Activated T-helper 1 cell treated with anti-CD3 and anti-CD28 coated beads, Interleukin-12 subunit alpha, Interleukin-12 subunit beta, Interleukin-2, Interleukin-4 antibody, amounts not matched to agents 30 ng/mL and 10 ng/mL and 1 ng/mL, durations not matched to agents 14 hours and 24 hours and 36 hours (primary cell): ENCODE measurements at regions not wholly inside any gene's neighbourhood (a gene's known extent, or its start where the extent isn't known, plus 50 kb on each side); places are given as distances from the start of the nearest gene placed in this dataset.

ENCODE experiments used
- DNase-seq: peaks from one replicate; pipeline ENCODE4 v3.0.0; 2021; ENCODE audit warnings: low spot score
- H3K27ac Mint-ChIP-seq: one replicate; pipeline ENCODE4 v1.8.0; 2021; ENCODE audit warnings: mild to moderate bottlenecking, mixed read lengths
- H3K27me3 Mint-ChIP-seq: one replicate; pipeline ENCODE4 v1.8.0; 2022; ENCODE audit warnings: mild to moderate bottlenecking, moderate library complexity, mixed read lengths; ENCODE audit not compliant: insufficient read depth
- H3K36me3 Mint-ChIP-seq: one replicate; pipeline ENCODE4 v1.8.0; 2021; ENCODE audit warnings: low read depth, mixed read lengths
- H3K4me1 Mint-ChIP-seq: one replicate; pipeline ENCODE4 v1.8.0; 2021; ENCODE audit warnings: low read depth, mixed read lengths
- H3K4me3 Mint-ChIP-seq: one replicate; pipeline ENCODE4 v1.8.0; 2021; ENCODE audit warnings: mild to moderate bottlenecking, moderate library complexity, mixed read lengths
- H3K9me3 Mint-ChIP-seq: one replicate; pipeline ENCODE4 v1.8.0; 2021; ENCODE audit warnings: mixed read lengths
- intact Hi-C: fragments of 100-400 bp; cut with micrococcal nuclease; formaldehyde crosslinking; loops from one replicate; pipeline ENCODE4 v1.15.1; 2024

DNA sequence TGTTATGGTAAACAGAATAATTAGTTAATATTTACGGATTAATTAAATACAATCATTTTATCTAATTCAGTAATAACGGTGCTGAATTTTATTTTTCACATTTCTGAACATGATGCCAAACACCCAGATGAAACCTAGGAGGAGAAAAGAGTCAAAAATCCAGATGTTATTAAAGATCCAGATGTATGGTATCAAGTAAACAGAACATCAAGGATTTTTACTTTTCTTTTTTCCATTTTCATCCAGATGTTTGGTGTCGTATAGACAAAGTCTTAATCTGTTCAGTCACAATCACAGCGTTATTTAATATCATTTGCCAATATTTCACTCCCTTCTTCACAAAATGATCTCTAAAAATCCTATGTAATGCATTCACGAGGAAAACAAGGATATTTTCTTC, 64.0 kb upstream of the NR2F2 start:
- intact Hi-C loops: no loop called here
- H3K36me3 Mint-ChIP-seq: no peaks in the 10 kb centered on the region
- DNase-seq: no peak
- H3K4me1 Mint-ChIP-seq: no peaks in the 10 kb centered on the region
- H3K27ac Mint-ChIP-seq: no peak overlapping the region
- no peaks in the 10 kb centered on the region for H3K9me3 Mint-ChIP-seq
- H3K4me3 Mint-ChIP-seq: no peak overlapping the region
- H3K27me3 Mint-ChIP-seq: no peaks in the 10 kb centered on the region

DNA sequence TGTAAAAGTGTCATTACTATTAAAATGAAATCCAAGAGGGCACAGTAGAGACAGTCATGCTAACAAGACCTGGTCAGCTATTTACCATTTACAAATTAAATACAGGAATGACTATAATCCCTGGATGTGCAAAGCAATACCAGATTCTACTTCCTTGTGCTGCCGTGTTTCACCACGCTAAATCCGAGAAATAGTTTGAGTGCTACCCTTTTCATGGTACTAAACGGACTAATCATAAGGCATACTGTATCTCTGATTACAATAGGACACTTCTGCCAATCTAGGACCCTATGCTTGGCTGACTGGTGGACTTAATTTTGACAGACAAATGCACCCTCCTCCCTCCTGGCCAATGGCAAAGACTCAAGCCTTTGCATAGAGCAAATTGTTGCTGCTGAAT, 63.0 kb upstream of the NR2F2 start:
- H3K9me3 Mint-ChIP-seq: no peaks in the 10 kb centered on the region
- DNase-seq: no peak
- no peaks in the 10 kb centered on the region for H3K36me3 Mint-ChIP-seq
- H3K27me3 Mint-ChIP-seq: no peaks in the 10 kb centered on the region
- no peak overlapping the region for H3K27ac Mint-ChIP-seq
- no peaks in the 10 kb centered on the region for H3K4me1 Mint-ChIP-seq
- intact Hi-C loops: no loop called here
- no peak overlapping the region for H3K4me3 Mint-ChIP-seq

DNA sequence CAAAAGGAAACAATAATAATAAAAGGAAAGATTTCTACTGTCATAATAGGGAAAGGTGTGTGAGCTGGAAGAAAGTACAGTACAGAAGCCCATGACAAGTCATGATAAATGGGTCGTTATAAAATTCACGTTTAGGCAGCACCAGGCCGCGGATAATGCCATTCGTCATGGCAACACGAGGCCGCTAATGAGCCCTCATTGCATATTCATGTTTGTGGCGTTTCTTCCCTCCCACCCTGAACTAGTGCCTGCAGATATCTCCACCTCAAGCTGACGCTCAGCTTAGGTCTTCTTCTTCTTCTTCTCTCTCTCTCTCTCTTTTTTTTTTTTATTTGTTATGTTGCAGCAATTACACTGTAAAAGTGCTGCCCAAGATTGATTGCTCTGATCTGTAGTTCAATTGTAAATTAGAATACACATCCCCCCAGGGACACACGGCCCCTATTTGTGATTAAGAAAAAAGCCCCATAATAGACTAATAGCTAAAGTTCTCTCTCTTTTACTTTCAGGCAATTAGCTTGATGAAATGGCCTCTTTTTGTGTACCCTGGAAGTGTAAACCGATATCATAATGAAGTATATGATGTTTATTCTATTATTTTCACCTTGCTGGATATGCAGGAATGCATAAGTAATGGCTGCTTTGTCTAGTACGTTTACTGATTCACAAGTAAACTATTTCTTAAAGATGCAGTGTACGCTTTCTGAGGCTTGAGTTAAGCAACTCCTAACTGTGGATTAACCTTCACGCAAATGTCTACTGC, 61.9 kb upstream of the NR2F2 start:
- DNase-seq: no peak
- Mint-ChIP-seq H3K27ac (no peak overlapping the region), H3K9me3 (no peaks in the 10 kb centered on the region), H3K4me1 (no peaks in the 10 kb centered on the region), H3K36me3 (no peaks in the 10 kb centered on the region), H3K4me3 (no peak overlapping the region), H3K27me3 (no peaks in the 10 kb centered on the region)
- intact Hi-C loops: no loop called here

DNA sequence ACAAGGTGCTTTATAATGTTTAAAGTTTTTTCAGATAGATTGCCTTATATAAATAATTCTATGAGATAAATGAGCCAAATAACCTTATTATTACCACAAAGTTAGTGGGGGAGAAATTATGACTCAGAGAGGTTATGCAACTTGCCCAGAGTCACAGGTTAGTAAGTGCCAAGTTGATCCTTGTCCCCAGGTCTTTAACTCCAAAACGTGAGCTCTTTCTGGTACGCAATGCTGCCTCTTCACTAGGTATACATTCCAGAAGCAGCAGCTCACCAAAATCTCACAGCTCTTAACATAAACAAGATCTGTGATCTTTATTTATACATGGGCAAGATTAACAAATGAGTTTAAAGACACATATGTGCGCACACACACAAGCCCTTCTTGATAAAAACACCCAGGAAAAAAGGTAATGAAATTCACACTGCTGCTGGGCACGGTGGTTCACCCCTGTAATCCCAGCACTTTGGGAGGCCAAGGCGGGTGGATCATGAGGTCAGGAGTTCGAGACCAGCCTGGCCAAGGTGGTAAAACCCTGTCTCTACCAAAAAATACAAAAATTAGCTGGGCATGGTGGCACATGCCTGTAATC, 59.8 kb upstream of the NR2F2 start:
- Mint-ChIP-seq H3K27me3 (no peaks in the 10 kb centered on the region), H3K4me1 (no peaks in the 10 kb centered on the region), H3K9me3 (no peaks in the 10 kb centered on the region), H3K27ac (no peak overlapping the region), H3K4me3 (no peak overlapping the region), H3K36me3 (no peaks in the 10 kb centered on the region)
- DNase-seq: no peak
- intact Hi-C loops: no loop called here

DNA sequence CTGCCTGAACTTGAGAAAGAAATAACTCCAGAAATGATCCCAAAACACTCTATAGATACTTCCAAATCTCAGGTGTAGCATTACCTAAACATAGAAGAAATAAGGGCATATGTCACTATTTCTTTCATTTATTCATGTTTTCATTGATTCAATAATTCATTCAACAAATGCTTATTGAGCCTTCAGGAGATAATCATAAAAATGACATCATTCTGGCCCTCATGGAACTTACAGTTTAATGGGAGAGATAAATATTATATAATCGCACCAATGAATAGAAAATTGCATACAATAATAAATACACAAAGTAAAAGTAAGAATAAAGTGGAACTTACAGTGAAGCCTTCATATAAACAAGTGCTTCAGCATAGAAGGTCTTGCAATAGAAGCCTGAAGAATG, 58.1 kb upstream of the NR2F2 start:
- no peak overlapping the region for H3K27ac Mint-ChIP-seq
- no peaks in the 10 kb centered on the region for H3K4me1 Mint-ChIP-seq
- intact Hi-C loops: no loop called here
- no peaks in the 10 kb centered on the region for H3K9me3 Mint-ChIP-seq
- H3K4me3 Mint-ChIP-seq: no peak overlapping the region
- H3K27me3 Mint-ChIP-seq: no peaks in the 10 kb centered on the region
- DNase-seq: no peak
- no peaks in the 10 kb centered on the region for H3K36me3 Mint-ChIP-seq

DNA sequence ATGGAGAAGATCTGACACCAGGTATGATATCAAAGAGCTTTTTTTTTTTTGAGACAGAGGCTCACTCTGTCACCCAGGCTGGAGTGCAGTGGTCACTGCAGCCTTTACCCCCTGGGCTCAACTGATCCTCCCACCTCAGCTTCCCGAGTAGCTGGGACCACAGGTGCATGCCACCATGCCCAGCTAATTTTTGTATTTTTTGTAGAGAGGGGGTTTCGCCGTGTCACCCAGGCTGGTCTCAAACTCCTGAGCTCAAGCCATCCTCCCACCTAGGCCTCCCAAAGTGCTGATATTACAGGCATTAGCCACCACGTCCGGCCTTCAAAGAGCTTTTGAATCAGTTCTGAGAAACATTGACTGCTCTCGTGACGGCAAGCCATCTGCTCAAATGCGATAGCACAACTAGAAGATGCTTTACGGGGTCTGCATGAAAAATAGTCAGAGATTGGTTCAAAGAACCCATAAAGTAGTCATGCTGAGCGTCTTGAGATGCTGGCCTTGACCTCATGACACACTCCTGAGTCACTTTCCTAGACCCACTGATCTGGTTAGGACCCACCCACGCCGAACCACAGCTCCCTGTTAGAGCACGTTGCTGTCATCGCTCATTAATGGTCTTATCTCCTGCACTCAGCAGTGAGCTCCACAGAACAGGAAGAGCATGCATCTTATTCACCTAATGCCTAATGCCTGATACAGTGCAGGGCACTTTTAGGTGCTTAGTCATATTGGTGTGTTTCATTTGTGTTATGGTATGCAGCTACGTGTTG, 57.0 kb upstream of the NR2F2 start:
- Mint-ChIP-seq H3K36me3 (no peaks in the 10 kb centered on the region), H3K4me1 (no peaks in the 10 kb centered on the region), H3K27me3 (no peaks in the 10 kb centered on the region), H3K9me3 (no peaks in the 10 kb centered on the region), H3K4me3 (no peak overlapping the region), H3K27ac (no peak overlapping the region)
- intact Hi-C loops: no loop called here
- DNase-seq: no peak

DNA sequence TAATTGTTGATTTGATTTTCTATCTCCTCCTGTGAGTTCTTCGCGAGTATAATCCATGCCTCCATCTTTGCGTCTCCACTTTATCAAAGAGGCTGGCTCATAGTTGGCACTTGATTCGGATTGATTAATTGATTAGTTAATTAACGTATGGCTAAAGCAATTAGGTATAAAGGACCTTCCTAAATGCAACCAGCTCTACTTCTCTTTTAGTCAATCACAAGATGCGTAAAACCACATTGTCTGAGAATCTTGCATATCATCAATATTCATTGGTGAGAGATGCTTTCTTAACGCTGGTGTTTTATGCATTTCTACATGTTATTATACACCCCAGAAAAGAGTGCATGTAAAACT, 56.4 kb upstream of the NR2F2 start:
- H3K4me3 Mint-ChIP-seq: no peak overlapping the region
- intact Hi-C loops: no loop called here
- H3K27ac Mint-ChIP-seq: no peak overlapping the region
- no peaks in the 10 kb centered on the region for H3K4me1 Mint-ChIP-seq
- DNase-seq: no peak
- H3K27me3 Mint-ChIP-seq: no peaks in the 10 kb centered on the region
- no peaks in the 10 kb centered on the region for H3K36me3 Mint-ChIP-seq
- no peaks in the 10 kb centered on the region for H3K9me3 Mint-ChIP-seq

DNA sequence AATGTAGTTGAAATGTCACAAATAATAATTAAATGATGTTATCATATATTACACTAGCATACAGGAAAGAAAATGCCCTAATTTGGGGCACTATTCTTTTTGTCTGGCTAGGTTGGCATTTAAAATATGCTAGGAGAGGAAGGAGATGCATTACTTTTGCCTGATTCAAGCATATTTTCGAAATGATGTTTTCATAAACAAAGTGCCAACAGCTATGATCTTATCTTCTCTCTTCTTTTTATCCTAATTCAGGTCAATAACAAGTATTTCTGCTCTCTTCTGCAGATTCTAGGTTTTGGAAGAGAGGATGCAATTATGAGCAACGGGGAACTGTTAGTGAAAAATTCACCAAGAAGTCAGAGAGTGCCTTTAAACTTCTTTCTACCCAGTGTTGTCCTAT, 55.8 kb upstream of the NR2F2 start:
- no peaks in the 10 kb centered on the region for H3K36me3 Mint-ChIP-seq
- no peak overlapping the region for H3K4me3 Mint-ChIP-seq
- H3K4me1 Mint-ChIP-seq: no peaks in the 10 kb centered on the region
- no peaks in the 10 kb centered on the region for H3K27me3 Mint-ChIP-seq
- H3K27ac Mint-ChIP-seq: no peak overlapping the region
- no peak for DNase-seq
- intact Hi-C loops: no loop called here
- H3K9me3 Mint-ChIP-seq: no peaks in the 10 kb centered on the region

DNA sequence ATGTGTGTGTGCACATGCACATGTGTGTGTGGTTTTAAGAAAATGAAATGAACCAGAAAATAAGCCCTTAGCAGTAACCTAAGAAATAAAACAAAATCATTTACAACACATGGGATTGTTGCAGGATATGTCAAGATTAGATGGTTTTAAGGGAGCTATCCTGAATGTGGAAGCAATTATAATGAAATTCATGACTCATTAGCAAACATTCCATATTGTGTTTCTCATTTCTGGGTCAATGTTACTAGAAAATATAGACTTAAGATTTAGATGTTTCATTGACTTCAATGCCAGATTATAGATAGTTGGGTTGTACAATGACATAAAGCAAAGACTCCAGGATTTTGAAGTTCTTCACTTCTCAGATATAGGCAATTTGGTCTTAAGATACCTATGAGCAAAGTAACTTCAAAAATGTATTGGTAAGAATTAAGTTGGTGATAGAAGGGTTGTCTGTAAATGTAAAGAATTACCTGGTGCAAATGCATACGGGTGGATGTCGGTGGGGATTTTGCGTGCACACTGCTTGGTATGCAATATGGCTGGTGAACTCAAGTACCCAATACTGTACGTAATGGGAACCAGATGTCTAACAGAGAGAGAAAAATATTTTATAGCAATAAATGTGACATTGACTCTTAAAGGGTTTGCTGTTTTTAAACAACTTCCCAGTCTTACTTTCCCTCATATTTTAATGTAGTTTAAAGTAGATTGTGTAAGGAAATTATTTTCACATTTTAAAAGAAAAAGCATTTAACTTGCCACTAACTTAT, 53.9 kb upstream of the NR2F2 start:
- intact Hi-C loops: no loop called here
- no peaks in the 10 kb centered on the region for H3K27me3 Mint-ChIP-seq
- H3K4me1 Mint-ChIP-seq: no peaks in the 10 kb centered on the region
- no peak overlapping the region for H3K4me3 Mint-ChIP-seq
- no peaks in the 10 kb centered on the region for H3K36me3 Mint-ChIP-seq
- no peaks in the 10 kb centered on the region for H3K9me3 Mint-ChIP-seq
- no peak for DNase-seq
- H3K27ac Mint-ChIP-seq: no peak overlapping the region
